HEK293 (cell line): ENCODE measurements at regions not wholly inside any gene's neighbourhood (a gene's known extent, or its start where the extent isn't known, plus 50 kb on each side); places are given as distances from the start of the nearest gene placed in this dataset.

ENCODE experiments used
- CTCF ChIA-PET: fragments of 350-600 bp; formaldehyde crosslinking; extraction: SDS; loops from one replicate; lab custom pipeline; 2021; ENCODE audit warnings: antibody characterized with exemption; lab: Yijun Ruan, JAX
- POLR2A ChIA-PET: fragments of 300-600 bp; formaldehyde crosslinking; extraction: SDS; loops from one replicate; lab custom pipeline; 2020; ENCODE audit warnings: antibody characterized with exemption, inconsistent platforms; lab: Yijun Ruan, JAX
- H3K27ac ChIP-seq: fragments of 200-500 bp; sonication (Bioruptor generic); 2 replicates; pipeline ENCODE4 v1.5.1; 2014; ENCODE audit warnings: low read depth, low read length, control low read depth, inconsistent platforms; ENCODE audit errors: extremely low read depth
- H3K36me3 ChIP-seq, 2 experiments: fragments of 200-500 bp in 1 of 2; sonication (Bioruptor generic) in 1 of 2; 1 replicate in 1 of 2; 2 replicates in 1 of 2; pipeline ENCODE4 v1.5.1; 2014 to 2017; ENCODE audit warnings: inconsistent platforms in 2 of 2, low read length in 2 of 2; ENCODE audit not compliant: control insufficient read depth in 2 of 2, insufficient read depth in 1 of 2
- H3K4me1 ChIP-seq: fragments of 200-500 bp; sonication (Bioruptor generic); 2 replicates; pipeline ENCODE4 v1.5.1; 2014; ENCODE audit warnings: mild to moderate bottlenecking, low read length, inconsistent platforms; ENCODE audit not compliant: control insufficient read depth, insufficient read depth
- H3K4me3 ChIP-seq: 2 replicates; pipeline ENCODE4 v1.5.1; 2011; ENCODE audit warnings: low read depth, mild to moderate bottlenecking, control low read depth, low read length, moderate library complexity
- H3K9me3 ChIP-seq: fragments of 200-500 bp; sonication (Bioruptor generic); 2 replicates; pipeline ENCODE4 v1.5.1; 2014; ENCODE audit warnings: low read depth, low read length, inconsistent platforms; ENCODE audit not compliant: control insufficient read depth, insufficient read depth
- PRDM4 ChIP-seq: fragments of 450-650 bp; formaldehyde crosslinking; IDR thresholded peaks from 2 replicates; pipeline ENCODE4 v1.5.1; 2017; ENCODE audit warnings: missing biosample characterization, missing genetic modification characterization
- RBAK ChIP-seq: fragments of 450-650 bp; formaldehyde crosslinking; IDR thresholded peaks from 2 replicates; pipeline ENCODE4 v1.5.1; 2016; ENCODE audit warnings: missing biosample characterization, missing genetic modification characterization
- ZBTB49 ChIP-seq: fragments of 450-650 bp; formaldehyde crosslinking; IDR thresholded peaks from 2 replicates; pipeline ENCODE4 v1.5.1; 2016; ENCODE audit warnings: missing biosample characterization, missing genetic modification characterization, low read depth
- ZBTB6 ChIP-seq: fragments of 450-650 bp; formaldehyde crosslinking; IDR thresholded peaks from 2 replicates; pipeline ENCODE4 v1.5.1; 2017; ENCODE audit warnings: missing biosample characterization, missing genetic modification characterization
- ZNF18 ChIP-seq: fragments of 450-650 bp; formaldehyde crosslinking; IDR thresholded peaks from 2 replicates; pipeline ENCODE4 v1.5.1; 2016; ENCODE audit warnings: missing biosample characterization, missing genetic modification characterization
- ZNF404 ChIP-seq: fragments of 450-650 bp; formaldehyde crosslinking; IDR thresholded peaks from 2 replicates; pipeline ENCODE4 v1.5.1; 2017; ENCODE audit warnings: missing biosample characterization, missing genetic modification characterization
- ZNF501 ChIP-seq: fragments of 450-650 bp; formaldehyde crosslinking; IDR thresholded peaks from 2 replicates; pipeline ENCODE4 v1.5.1; 2016; ENCODE audit warnings: missing biosample characterization, missing genetic modification characterization
- ZNF639 ChIP-seq: fragments of 450-650 bp; formaldehyde crosslinking; IDR thresholded peaks from 2 replicates; pipeline ENCODE4 v1.5.1; 2016; ENCODE audit warnings: missing biosample characterization, missing genetic modification characterization
- ZNF654 ChIP-seq: fragments of 450-650 bp; formaldehyde crosslinking; IDR thresholded peaks from 2 replicates; pipeline ENCODE4 v1.5.1; 2016; ENCODE audit warnings: low read depth, missing biosample characterization, missing genetic modification characterization
- ZNF701 ChIP-seq: fragments of 450-650 bp; formaldehyde crosslinking; IDR thresholded peaks from 2 replicates; pipeline ENCODE4 v1.5.1; 2016; ENCODE audit warnings: missing biosample characterization, missing genetic modification characterization
- ZNF747 ChIP-seq: fragments of 450-650 bp; formaldehyde crosslinking; IDR thresholded peaks from 2 replicates; pipeline ENCODE4 v1.5.1; 2016; ENCODE audit warnings: missing biosample characterization, missing genetic modification characterization

GRCh38 chr16:73536931-73537330, 489.0 kb upstream of the ZFHX3 start (continued):
- no peak for TF ChIP-seq ZNF639 (tag by site-specific recombination)
- TF ChIP-seq ZNF501 (tag by site-specific recombination): no peak
- no peak for TF ChIP-seq ZNF701

- POLR2A ChIA-PET: no interaction called here
- Histone ChIP-seq H3K4me3 (no peak overlapping the region), H3K27ac (no peak overlapping the region), H3K36me3 (no peaks in the 10 kb centered on the region; a peak in 1 of 3 replicates), H3K4me1 (no peaks in the 10 kb centered on the region), H3K9me3 (no peaks in the 10 kb centered on the region)
- CTCF ChIA-PET: interaction anchor here (0.6 kb wide), 1 partner anchor 141 kb away, joined by 3 read pairs; no protein-coding TSS in a partner anchor
- TF ChIP-seq ZBTB49 (tag by site-specific recombination): no peak
- TF ChIP-seq ZBTB6: no peak
- no peak for TF ChIP-seq ZNF18 (tag by site-specific recombination)
- TF ChIP-seq ZNF747 (tag by site-specific recombination): no peak
- no peak for TF ChIP-seq ZNF404
- no peak for TF ChIP-seq PRDM4 (tag by site-specific recombination)
- TF ChIP-seq ZNF654 (tag by site-specific recombination): no peak
Measured at GRCh38 chr16:73531021-73531420, 483.1 kb upstream of the ZFHX3 start.

- no peak for TF ChIP-seq RBAK (tag by site-specific recombination)
- no peaks in the 10 kb centered on the region for H3K9me3 ChIP-seq
- no peaks in the 10 kb centered on the region; a peak in 1 of 3 replicates for H3K36me3 ChIP-seq
- no peaks in the 10 kb centered on the region for H3K4me1 ChIP-seq
- no peak overlapping the region for H3K27ac ChIP-seq
- CTCF ChIA-PET: interaction anchor here (0.6 kb wide), 1 partner anchor 141 kb away, joined by 3 read pairs; no protein-coding TSS in a partner anchor
- no peak overlapping the region for H3K4me3 ChIP-seq
- POLR2A ChIA-PET: no interaction called here
Measured at GRCh38 chr16:73530529-73530928, 482.6 kb upstream of the ZFHX3 start.
